Hematopoietic multipotent progenitor cell (in vitro differentiated cells): ENCODE measurements at regions not wholly inside any gene's neighbourhood (a gene's known extent, or its start where the extent isn't known, plus 50 kb on each side); places are given as distances from the start of the nearest gene placed in this dataset.

Experiments used
- DNase-seq, 3 donors: peaks; one replicate each; pipeline ENCODE4 v3.0.0-alpha.2; 2011 to 2015; ENCODE audit warnings: low read depth in 2 of 3, low spot score in 2 of 3

DNA sequence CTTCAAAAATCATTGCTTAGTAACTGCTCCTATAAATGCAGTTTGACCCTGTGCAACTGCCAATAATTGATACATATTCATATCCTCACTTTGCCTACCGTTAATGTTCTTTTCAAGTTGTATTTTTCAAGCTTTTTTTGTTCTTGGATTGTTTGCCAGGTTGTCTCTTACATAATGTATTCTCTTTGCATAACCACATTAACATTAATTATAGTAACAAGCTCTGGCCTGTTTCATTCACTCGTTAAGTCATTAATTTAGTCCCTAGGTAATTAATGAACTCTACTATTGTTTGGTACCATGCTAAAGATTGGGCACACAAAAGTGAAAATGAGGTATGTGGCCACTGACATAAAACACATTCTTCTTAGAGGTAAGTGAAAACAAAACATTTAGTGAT lies 1338.8 kb downstream of the NSUN3 start:
- DNase-seq, result no peak

DNA sequence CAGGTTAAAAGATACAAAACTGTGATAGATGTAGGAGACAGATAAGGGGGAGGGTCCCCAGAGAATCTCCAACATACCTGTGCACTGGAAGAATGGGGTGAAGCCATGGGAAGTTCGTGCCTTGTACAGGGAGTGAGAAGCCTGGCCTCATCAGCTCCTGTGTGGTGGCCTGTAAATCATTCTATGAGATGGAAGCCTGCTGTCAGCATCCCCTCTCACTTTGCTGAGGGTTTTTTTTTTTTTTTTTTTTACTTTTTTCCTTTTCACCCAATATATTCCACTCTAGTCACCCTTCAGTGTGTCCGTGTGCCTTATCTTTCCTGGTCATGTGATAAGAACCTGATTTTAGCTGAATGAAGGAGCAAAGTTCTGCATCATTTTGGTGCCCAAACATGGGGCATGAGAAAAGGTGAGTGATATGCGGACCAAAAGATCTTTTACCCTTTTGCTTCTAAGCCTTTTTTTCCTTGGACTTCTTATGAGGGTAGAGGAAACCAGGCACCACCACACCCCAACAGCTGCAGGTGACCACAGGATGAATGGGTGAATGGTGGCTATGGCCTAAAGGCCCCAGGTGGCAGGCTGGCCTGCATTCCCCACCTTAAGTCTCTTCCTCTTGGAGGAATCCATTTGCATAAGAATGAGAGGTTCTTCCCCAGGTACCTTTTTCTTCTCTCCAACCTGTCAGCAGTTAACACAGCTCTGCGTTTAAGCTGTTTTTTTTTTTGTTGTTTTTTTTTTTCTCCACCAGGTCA lies 1345.0 kb downstream of the NSUN3 start:
- DNase-seq, result no peak

DNA sequence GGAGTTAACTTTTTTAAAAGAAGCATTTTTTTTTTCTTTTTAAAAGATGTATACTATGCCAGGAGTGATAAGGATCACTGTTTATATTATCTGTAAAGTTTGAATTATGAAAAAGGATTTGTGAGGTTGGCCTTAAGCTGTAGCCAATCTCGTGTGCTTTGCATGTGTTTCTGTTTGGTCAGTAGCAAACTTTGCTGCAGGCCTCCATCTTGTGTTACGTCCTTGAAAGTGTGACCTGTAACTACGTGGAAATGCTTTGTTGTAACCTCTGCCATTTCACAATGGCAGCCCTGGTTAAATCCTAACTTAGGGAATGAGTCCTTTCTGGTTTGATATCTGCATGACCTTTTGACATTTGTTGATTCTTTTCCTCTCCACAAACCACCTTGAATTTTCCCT lies 1345.6 kb downstream of the NSUN3 start:
- no peak for DNase-seq

DNA sequence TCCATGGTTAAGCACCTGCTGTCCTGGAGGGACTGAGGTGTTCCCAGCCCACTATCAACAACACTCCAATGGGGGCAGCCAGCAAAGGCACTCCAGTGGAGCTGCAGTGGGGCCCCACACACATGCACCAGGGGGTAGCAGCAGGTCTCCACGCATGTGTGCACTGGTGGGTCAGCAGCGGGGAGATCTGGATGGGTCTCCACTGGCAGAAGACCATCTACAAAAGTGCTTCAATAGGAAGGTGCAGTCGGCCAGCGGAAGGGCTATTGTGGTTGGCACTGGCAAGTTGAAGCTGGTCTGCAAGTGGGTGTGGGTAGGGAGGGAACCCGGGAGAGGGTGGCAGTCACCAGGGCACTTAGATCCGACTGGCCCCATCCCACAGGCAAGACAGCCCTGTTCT lies 1355.4 kb downstream of the NSUN3 start:
- DNase-seq, result no peak

DNA sequence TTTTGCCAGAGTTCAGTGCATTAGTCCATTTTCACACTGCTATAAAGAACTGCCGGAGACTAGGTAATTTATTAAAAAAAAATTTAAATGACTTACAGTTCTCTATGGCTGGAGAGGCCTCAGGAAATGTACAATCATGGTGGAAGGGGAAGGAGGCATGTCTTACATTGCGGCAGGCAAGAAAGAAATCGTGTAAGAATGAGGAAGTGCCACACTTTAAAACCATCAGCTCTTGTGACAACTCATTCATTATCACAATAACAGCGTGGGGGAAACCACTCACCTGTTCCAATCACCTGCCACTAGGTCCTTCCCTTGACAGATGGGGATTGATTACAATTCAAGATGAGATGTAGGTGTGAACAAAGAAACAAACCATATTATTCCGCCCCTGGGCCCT lies 1361.4 kb downstream of the NSUN3 start:
- peak in 2 of 3 donors; percentile 3 to 60 for DNase-seq

DNA sequence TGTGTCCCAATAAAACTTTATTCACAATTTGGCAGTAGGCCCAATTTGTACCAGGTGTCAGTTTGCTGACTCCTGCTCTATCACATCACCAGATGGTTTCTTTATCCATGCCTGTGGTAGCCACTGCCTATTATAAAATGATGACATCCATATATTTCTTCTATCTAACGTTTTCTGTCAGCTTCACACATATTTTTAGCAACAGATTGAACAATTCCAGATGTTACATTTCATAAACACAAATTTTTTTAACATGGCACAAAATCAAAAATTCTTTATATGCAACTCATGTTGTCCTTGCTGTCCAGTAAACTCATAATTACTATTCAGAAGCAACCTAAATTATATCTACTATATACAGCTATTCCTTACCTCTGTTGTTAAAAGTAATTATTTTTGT lies 1371.6 kb downstream of the NSUN3 start:
- DNase-seq, result no peak

DNA sequence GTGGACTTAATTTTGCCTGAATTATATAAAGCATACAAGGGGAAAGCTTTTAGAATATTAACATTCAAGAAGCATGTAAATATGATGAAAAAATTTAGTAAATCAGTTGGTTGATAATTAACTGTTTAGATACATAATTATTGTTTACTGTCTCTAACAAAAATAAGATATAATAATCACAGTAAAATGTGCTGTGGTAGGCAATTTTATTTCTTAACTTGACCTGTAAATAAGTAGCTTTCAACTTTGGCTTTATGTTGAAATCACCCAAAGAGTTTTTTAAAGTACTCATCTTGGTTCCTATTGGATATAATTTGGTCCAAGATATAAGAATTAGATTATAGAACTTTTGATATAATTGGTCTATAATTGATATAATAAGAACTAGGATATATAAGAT lies 1374.5 kb downstream of the NSUN3 start:
- DNase-seq, result no peak

DNA sequence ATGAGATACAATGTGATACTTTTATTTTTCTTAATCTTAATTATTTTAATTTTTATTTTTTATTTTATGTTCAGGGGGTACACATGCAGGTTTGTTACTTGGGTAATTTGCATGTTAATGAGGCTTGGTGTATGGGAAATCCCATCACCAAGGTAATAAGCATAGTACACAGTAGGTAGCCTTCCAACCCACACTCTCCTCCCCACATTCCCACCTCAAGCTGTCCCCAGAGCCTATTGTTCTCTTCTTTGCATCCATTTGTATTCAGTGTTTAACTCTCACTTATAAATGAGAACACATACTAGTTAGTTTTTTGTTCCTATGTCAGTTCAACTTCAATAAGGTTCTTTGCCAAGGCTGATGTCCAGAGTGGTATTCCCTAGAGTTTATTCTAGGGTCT lies 1375.4 kb downstream of the NSUN3 start:
- no peak for DNase-seq

DNA sequence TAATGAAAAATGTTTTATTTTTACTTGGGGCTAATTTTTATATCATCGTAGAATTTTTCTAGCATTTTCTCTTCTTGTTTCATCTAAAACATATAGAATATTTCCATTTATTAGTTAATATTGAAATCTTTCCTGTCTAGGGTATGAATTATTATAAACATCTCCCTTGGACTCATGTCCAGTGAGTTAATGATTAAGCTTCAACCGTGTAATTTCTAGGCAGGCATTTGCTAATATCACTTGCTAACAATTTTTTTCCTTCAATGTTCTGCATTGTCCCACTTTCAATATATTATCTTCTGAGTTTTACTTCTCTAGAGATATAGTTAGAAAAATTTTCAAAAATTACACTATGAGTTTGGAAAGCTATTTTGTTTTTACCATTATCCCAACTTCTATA lies 1371.6 kb upstream of the EPHA6 start:
- DNase-seq, result no peak

DNA sequence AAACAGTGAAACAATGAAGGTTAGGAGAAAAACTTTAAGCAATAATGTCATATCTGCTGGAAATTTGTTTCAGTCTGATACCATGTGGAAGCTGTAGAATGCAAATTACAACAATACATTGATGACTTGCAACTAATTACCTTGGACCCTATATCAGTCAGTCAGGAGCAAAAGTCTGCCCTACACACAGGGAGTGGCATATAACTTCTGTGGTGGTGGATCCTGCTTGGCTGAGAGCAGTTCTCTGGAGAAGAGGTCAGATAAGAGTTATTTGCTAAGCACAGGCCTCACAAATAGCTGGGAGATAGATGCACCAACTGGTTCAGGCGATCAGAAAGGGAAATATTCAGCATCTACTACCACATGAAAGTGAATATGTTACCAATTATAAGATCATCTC lies 1364.6 kb upstream of the EPHA6 start:
- no peak for DNase-seq

DNA sequence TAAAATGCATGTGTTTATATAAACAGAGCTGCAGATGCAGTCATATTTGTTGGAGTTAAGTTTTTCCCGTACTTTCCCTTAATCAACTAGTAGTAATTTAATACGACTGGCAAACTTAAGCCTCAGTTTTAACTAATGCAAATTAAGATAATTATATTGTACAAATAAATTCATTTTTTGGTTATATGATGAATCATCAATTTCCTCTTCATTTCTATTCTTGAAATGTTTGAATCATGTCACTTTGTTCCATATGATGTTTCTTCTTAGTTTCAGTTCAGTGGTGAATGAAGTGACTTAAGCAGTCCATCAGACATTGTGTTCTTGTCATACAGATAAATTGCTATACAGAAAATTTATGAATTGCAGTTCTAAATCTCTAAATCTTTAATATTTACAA lies 1361.2 kb upstream of the EPHA6 start:
- DNase-seq, result no peak

DNA sequence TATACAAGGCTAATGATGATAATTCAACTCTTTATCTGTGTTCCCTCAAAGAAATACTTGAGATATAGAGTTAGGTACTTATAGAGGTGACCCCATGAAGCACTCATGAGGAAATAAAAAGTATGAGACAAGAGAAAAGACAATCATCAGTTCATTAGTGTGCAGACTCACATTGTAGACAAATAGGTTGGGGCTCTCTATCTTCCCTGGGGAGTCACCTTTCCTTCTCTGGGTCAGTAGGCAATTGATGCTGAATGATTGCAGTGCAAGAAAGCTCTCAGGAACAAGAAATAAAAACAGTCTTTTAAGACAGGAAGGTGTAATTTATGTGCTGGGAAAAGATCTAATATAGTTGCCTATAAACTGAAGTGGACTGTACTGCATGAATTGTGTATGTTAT lies 1357.6 kb upstream of the EPHA6 start:
- no peak for DNase-seq

DNA sequence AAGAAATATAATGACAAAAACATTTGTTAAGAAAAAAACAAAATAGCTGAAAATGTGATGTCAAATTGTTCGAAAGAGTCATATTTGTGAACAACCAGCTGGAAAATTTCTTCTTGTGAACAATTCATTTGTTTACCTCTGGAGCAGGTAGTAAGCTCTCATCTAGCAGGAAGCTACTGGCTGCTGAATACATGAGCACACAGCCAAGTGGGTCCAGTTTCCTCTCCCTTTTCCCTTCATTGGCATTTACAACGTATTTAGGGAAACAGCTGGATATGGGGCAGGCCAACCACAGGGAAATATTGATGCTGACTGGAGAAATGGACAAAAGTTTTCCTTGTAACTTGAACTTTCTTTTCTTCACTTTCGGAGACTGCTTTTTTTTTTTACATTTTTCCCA lies 1354.7 kb upstream of the EPHA6 start:
- DNase-seq, result no peak

DNA sequence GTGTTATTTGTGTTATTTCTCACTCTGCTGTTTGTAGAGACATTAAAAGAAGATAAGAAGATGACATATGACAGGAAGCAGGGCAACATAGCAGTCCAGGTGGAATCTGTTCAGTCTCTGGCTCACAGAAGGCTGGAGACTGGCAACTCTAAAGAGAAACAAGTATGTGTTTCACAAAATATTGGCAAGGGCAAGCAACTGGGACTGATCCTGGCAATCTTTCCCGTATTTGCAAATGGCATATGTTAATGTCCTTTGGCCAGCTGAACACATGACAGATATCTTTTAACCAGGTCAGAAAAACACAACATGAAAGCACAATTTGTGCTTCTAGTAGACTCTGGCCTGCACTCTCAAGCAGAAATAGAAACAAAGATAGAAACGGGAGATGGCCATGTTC lies 1354.1 kb upstream of the EPHA6 start:
- no peak for DNase-seq

DNA sequence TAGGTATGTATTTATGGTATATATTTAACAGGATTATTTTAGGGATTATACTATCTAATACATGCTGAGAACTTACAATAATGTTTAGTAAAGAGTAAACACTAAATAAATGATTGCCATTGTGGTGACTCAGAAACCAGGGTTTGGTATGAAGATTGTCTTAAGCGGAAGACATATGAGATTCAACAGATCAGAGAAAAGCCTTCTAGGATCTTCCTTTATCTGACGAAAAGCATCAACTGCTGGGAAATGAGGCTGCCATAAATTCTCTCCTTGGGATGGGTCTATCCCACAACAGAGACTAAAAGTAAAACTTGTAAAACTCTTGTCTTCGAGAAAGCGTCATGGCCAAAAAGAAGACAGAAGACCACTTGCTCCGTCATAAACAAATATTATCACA lies 1352.2 kb upstream of the EPHA6 start:
- no peak for DNase-seq

DNA sequence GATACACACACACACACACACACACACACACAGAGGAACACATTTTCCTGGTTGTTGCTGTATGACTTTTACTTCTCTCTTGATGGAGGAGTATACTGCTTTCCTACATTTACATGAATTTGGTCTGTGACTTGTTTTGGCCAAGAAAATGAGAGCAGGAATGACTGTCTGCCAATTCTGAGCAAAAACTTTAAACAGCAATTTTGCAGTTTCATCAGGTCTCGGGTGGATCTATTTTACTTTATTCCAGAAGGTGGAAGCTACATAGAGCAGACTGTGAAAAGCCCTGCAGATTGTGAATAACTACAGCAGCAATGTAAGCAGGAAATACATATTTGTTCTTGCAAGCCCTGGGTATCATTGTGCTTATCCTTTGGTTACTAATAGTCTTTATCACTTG lies 1350.0 kb upstream of the EPHA6 start:
- no peak for DNase-seq

DNA sequence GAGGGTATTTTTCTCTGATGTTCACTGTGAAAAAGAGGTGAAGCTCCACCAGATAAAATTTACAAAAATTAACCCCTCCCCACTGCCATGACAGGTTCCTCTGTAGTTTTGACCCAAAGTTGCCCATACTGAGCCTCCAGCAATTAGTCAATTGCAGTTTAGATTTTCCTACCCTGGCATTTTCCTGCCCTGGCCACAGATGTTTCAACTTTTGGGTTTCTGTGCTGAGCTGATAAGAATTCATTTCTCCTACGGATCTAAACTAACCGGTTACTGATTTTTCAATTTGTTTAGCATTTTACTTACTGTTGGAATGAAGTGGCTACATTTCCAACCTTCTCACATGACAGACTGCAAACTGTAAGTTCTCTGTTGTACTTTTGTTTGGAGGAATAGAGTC lies 1346.1 kb upstream of the EPHA6 start:
- peak in 2 of 3 donors; percentile 3 to 45 for DNase-seq

DNA sequence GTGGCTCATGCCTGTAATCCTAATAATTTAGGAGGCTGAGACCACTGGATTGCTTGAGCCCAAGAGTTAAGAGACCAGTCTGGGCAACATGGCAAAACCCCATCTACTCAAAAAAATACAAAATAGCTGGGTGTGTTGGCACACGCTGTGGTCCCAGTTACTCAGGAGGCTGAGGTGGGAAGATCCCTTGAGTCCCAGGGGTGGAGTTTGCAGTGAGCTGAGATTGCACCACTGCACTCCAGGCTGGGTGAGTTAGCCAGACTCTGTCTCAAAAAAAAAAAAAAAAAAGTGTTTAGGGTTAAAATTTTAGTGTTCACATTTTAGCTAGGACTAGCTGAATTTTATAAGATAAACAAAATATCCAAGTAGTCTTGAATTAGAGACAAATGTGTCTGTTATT lies 1340.1 kb upstream of the EPHA6 start:
- DNase-seq, result no peak

DNA sequence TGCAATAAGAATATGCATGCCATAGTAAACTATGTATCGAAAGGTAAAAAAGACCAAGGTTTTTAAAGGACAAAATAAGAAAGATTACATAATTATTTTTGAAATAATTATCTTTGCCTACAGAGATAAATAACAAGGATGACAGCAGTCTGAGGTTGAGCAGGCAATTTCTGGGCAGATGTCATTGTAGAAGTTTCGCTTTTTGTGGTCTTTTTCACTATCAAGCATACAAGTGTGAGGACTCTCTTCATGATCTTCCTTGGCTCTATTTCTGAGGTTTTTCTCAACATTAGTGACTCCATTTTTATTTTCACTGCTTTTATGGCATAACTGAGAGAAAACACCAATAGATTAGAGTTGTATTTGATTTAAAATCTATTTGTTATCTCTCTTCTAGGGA lies 1337.9 kb upstream of the EPHA6 start:
- DNase-seq, result no peak

DNA sequence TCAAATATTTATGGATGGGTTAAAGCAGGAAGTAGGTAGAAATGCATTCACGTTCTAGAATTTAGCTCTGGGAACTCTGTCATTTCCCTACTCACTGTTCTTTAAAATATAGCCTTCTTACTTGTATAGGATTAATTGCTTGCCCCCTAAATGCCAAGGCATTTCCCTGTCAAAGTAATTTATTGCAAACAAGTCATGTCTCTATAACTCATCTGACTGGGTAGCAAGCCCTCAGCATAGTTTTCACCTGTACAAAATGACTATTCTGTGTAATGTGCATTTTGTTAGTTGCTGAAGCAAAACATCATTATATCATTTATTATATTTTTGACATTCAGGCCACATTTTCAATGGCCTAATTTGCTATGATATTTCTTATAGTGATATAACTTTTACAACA lies 1308.2 kb upstream of the EPHA6 start:
- DNase-seq, result no peak

DNA sequence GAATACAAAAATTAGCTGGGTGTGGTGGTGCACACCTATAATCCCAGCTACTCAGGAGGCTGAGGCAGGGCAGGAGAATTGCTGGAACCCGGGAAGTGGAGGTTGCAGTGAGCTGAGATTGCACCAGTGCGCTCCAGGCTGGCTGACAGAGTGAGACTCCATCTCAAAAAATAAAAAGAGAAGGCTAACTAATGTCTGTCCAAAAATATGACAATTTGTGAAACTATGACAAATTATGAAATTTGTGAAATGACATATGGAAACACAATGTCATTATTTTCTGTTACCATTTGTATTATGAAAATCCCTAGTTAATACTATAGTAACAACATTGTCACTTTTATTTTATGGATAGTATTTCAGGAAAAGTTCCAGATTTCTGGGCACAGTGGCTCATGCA lies 1306.3 kb upstream of the EPHA6 start:
- no peak for DNase-seq

DNA sequence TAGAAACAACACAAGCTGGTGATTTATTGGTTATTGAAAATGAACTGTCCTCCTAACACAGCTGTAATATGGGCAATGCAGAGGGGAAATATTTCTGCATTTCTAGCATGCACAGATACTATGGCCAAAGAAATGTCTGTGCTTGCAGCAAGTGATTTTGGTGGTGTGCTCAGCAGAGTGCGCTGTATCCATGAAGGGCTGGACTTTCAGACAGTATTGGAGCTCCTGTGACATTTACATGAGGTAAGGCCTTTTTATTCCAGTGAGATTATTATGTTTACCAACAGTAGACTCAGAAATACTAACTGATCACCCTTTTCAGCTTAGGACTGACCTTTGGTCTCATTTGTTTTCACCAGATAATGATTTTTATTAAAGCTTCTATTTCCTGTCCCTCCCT lies 1302.6 kb upstream of the EPHA6 start:
- DNase-seq, result no peak

DNA sequence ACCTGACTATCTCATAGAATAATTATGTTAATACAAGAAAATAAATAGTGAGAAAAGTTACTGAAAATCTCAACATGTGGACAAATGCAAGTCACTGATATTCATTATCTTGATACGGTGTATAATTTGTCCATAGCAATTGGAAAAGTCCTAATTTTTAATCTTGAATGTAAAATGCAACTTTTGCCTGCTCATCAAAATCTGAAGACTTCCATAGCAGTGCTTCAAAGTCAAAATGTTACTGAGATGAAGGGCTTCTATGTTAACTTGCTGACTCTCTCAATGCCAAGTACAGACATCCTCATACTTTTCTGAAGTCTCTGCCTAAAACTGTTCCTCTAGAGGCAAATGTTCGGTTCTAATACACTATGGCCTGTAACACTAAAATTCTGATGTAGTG lies 1300.1 kb upstream of the EPHA6 start:
- DNase-seq, result no peak
